NCI-H82 treated with DMSO at 0.1 percent for 48 hours (cell line): ENCODE measurements at regions not wholly inside any gene's neighbourhood (a gene's known extent, or its start where the extent isn't known, plus 50 kb on each side); places are given as distances from the start of the nearest gene placed in this dataset.

Source experiments
- DNase-seq: peaks from one replicate; lab custom pipeline; 2025; ENCODE audit not compliant: unreplicated experiment; lab: John Stamatoyannopoulos, UW

DNA sequence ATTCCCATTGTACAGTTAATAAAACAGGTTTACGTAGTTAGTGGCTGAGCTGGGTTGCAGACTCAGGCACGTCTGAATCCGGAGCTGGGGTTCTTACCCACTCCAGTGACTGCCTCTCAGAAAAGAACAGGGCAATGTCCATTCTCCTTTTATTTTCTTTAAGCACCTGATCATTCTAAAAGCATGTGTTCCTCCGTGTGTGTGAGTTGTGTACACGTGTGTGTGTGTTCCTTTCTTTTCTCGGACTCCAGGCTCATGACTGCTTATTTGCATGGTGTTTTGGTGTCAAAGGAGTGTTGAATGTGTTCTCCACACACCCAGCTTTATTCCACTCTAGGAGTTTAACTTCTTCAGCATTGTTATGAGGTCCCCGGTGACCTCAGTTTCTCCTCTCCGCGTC is 260.1 kb downstream of the SNX10 start:
- DNase-seq, result no peak

- DNase-seq, result no peak
These were observed 261.5 kb downstream of the SNX10 start for GRCh38 chr7:26553128-26553527.

GRCh38 chr7:26553582-26553981 is 261.9 kb downstream of the SNX10 start:
- DNase-seq, result no peak

DNA sequence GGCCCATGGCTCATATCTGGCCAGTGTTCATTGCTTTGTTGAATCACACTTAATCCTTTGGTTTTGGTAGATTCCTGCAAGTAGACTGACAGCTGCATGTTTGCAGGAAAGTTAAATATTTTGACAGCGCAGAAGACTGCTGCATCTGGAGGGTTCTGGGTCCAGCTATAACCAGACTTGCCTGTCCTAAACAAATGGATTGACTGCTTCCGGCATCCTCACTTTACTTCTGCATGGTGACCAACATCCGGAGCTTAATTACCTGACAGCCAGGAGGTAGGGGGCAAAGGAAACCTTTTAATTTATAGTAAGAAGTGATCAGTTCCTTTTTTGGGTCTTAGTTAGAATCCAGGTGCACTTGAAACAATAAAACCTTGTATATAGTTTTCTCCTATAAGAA is 263.3 kb downstream of the SNX10 start:
- DNase-seq, result no peak

DNA sequence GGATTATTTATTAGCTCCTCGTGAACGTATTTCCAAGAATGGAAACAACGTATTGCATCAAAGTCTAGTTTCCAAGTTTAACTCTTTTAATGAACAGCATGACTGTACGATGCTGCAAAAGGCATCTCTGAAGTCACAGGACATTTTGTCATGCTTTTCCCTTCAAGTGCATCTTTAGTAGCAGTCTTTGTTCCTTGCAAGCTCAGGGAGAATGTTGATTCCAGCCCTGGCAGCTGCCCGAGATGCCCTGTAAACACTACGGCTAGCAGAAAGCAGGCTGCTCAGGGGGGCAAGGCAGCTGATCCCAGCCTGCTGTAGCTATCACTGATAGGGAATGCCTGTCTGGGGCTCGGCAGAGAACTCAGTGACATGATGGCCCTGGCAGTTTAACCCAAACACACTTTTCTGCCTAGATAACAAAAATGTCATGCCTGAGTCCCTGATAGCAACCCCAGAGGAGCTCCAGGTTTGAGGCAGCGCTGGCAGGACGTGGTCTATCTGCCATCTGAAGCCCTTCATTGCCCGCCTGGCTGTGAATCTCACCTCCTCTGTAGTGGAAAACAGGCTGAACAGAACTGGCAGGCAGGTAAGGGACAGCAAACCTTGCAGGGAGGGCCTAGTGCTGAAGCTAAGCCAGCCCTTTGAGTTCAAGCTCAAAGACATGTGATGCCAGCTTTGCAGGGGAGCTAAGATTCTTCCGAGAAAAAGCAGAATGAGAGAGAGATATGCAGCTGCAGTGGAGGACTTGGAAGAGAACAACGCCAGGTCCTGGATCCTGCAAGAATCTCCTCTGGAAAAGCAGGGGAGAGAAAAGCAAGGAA is 264.6 kb downstream of the SNX10 start:
- DNase-seq, result peak; percentile 34

DNA sequence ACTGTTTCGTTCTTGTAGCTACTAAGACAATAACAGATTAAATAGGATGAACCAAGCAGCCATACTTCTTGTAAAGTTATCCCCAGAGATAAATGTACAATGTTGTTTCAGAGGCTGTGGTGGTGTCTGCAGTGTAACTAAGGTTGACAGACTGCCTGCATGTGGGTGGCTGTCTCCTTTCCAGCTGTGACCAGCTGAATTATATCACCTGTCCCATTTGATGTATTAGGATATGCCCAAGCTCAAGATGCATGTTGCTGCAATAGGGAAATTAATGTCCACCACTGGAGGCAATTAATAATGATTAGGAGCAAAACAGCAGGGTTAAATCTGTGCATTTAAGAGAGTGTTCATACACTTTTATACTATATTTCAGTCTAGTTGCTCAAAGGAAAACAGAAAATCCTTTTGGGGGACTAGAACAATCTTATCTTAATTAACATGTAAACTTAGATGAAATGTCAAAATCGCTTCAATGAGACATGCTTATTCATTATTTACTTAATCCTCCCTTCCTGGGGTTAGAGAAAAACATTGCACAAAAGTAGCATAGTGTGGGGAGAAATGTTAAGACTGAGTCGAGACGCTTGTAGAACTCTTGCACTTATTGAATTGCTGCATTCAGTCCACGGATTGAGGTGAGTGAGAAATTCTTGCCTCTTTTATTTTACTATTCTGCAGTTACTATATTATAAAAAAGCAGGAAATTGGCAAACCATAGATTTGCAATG is 269.0 kb downstream of the SNX10 start:
- peak; percentile 46 for DNase-seq

DNA sequence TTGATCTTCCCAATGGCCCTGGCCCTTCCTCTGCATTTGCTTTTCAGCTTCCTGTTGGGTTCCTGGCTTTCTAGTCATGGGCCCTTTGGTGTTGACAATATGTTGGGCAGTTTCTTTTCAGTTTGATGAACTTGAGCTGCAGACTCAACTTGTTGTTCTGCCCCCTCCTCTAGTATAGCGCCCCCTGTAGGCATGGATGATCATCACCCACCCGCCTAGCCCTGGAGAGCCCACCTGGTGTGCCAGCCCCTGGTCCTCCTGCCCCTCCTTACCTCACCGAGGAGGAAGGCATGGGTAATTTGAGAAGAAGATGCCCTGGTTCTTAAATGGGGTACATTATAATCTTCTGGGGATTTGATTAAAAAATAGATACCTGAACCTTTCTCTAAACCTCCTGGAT is 271.2 kb downstream of the SNX10 start:
- DNase-seq, result no peak

DNA sequence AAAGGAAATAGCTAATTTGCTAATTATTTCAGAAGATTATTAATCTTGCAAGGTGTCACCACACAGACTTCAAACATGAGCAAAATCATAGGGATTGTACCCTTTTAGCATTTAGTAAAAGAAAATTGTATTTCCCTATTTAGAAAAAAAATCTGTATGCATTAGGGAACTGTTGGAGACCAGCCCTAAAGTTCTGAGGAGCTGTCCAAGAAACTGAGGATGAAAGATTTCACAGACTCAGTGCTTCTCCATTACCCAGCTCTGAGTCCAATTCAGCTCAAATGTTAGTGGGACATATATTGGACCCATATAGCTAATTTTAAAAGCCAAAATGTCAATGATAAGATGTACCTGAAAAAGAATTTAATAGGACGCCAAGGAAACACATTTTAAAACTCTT is 271.7 kb downstream of the SNX10 start:
- DNase-seq, result no peak

GRCh38 chr7:26567266-26567665 is 275.6 kb downstream of the SNX10 start:
- no peak for DNase-seq

DNA sequence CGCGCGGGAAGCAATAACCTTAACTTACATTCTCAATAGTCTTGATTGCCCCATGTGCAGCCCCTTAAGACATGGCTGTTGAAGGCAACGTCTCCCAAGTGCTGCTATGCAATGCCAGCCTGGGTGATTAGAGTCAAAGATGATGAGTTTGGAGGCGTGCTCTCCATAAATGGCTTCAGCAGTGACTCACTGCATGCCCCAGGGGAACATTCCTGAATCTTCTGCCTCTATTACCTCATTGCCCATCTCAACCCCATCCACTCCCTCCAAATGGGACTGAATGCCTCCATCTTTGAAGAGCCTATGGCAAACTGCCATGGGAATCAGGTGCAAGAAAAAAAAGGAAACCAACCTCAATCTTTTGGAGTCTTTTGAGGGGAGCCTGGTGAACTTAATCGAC is 282.8 kb downstream of the SNX10 start:
- no peak for DNase-seq

DNA sequence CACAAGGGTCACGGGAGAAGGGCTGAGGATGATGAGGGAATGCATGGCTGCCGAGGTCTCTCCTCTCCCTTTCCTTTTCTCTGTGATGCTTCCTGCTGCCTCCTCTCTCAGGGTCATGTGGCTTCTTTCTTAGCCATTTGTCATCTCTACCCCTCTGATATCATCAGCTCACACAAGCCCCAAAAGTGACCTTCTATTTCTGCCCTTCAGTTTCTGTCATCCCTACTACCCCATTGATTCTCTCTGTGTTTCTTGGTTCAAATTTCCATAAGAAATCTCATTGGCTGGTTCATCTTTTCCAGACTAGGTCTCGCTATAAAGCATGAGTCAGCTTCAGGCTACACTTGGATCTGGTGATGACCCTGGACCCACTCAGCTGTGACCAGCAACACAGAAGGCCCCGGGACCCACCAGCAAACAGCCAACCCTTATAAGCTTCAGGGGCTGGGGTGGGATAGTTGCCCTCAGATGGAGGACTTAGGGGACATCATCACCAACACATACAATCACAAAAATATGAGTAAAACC is 284.3 kb downstream of the SKAP2 start:
- no peak for DNase-seq

- no peak for DNase-seq
These were observed 283.7 kb downstream of the SKAP2 start for GRCh38 chr7:26580711-26581110.

- DNase-seq, result no peak
These were observed 281.2 kb downstream of the SKAP2 start for GRCh38 chr7:26583094-26583648.

DNA sequence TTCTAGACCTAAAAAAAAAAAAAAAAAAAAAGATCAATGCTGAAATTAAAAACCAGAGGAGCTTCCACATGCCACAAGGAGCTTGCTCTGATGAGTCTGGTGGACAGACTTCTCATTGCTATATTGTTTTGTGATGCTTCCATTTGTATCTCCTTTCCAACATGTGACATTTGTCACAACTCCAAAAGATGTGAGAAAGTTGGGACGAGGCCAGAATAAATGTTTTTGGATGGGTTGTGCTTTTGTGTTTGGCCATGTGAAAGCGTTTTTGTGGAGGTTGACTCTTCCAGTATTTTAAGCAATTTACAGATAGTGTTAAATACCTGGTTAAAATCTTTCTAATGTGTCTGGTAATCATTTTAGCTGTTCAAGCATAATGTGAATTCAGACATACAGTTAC is 280.1 kb downstream of the SKAP2 start:
- no peak for DNase-seq

GRCh38 chr7:26584987-26585665 is 279.3 kb downstream of the SKAP2 start:
- DNase-seq, result no peak

DNA sequence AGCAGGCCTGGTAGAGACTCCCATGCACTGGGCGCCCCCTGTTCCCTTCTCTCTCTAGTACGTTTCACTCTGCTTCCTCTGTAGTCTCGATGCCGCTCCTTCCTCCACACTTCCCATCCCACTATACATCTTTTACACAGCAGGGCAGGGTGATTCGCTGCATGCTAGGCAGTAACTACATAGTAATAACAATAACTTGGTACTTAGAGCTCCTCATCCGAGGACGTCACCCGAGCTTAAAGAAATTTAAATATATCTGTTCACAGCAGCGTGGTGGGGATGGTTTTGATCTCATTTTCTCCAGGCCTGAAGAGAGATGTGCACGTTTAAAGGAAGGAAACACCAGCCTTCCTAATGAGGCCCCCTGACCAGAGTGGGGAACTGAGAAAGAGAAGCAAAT is 276.9 kb downstream of the SKAP2 start:
- DNase-seq, result no peak

GRCh38 chr7:26588511-26588910 is 275.9 kb downstream of the SKAP2 start:
- DNase-seq, result peak; percentile 53

- DNase-seq, result no peak
These were observed 273.7 kb downstream of the SKAP2 start for GRCh38 chr7:26590709-26591108.

DNA sequence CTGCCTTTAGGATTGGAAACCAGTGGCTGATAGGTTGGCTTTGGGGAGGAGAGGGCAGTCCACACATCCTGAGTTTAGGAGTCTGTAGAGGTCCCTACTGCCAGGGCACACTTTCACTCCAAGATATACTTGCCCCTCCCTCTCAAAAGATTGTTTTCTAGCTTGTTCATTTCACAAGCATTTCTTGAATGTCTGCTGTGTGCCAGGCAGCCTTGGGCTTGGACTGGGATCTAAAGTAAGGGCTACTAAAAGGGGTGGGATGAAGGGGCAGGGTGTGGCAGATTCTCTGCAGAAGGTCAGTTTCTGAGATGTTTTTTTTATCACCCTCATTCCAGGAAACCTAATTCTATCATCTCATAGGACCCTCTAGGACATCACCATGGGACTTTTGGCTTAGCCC is 272.4 kb downstream of the SKAP2 start:
- DNase-seq, result no peak

GRCh38 chr7:26593393-26593792 is 271.0 kb downstream of the SKAP2 start:
- DNase-seq, result no peak

- DNase-seq, result no peak
These were observed 270.5 kb downstream of the SKAP2 start for GRCh38 chr7:26593896-26594295.
